ENCODE measurements at regions not wholly inside any gene's neighbourhood (a gene's known extent, or its start where the extent isn't known, plus 50 kb on each side); places are given as distances from the start of the nearest gene placed in this dataset.
"Not testable (repeated sequence)": the region's sequence is repeated elsewhere in the genome, so short reads cannot be mapped to it uniquely, and the experiment has no call there.

DNA sequence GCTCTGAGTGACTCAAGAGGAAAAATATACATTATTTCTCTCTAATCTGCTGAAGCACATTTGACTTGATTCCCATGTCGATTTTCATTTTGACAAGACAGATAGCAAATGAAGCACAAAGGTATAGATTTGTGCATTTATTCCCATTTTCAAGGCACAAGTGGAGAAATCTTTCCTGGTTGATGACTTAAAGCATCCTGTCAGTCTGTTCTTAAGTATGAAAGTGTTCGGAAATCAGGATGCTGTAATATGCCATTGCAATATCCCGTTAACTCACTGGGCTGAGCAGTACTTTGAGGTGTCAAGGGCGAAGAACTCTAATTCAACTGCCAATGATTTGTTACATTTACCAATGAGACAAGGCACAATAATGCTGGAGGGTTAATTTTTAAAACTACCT, 185.2 kb upstream of the LRP1B start:
- no peak for DNase-seq

DNA sequence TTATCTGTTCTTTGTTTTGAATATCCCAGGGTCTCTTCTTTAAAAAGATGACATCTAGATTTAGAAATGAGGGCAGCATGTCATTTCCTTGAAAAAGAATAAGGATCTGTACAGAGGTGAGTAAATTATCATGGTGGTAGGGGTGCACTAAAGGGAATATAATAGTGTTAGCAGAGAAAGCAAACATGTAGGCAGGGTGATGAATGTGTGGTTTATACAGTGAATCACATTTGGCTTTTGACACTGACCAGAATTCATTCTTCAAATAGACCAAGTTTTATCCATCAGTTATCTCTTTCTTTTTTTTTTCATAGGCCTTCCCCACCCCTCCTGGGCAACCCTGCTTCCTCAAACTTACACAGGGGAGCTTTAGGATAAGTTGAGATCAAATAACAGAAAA, 184.5 kb upstream of the LRP1B start:
- no peak for DNase-seq

DNA sequence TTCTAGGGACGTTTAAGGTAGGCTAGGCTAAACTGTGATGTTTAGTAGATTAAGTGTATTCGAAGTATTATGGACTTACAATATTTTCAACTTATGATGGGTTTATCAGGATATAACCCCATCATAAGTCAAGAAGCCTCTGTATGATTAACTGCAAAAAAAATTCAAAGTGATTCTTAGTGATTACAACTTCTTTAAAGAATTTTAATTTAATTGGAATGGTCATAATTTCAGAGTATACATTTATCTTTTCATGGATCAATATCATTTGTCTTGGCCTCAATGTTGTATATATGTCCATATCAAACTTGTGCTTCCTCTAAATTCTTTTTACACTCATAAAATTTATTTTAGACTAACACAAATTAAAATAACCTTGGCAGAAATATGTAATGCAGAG, 183.3 kb upstream of the LRP1B start:
- no peak for DNase-seq

DNA sequence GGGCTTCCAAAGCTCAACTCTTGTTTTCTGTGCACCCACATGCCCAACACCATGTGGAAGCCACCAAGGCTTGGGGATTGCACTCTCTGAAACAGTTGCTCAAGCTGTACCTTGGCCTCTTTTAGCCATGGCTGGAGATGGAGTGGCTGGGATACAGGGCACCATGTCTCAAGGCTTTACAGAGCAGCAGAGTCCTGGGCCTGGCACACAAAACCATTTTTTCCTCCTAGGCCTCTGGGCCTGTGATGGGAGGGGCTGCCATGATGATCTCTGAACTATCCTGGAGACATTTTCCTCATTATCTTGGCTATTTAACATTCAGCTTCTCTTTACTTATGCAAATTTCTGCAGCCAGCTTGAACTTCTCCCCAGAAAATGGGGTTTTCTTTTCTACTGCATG, 179.7 kb upstream of the LRP1B start:
- DNase-seq: no peak

DNA sequence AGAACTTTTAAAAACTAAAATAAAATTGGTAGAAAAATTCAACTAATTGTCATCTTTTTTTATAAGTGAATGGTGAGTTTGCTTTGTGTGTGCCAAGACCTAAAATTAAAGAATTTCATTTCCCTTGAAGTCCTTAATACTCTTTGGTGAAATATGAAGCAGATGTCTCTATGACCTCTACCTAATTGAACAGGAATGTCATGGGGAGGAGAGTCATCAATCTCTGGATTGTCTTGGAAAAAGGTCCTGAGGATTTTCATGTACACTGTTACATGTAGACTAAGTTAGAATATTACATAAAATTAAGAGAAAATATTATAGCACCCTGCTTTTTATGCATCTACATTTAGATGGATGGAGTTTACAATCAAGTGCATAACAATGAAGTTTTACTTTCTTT, 177.9 kb upstream of the LRP1B start:
- no peak for DNase-seq

DNA sequence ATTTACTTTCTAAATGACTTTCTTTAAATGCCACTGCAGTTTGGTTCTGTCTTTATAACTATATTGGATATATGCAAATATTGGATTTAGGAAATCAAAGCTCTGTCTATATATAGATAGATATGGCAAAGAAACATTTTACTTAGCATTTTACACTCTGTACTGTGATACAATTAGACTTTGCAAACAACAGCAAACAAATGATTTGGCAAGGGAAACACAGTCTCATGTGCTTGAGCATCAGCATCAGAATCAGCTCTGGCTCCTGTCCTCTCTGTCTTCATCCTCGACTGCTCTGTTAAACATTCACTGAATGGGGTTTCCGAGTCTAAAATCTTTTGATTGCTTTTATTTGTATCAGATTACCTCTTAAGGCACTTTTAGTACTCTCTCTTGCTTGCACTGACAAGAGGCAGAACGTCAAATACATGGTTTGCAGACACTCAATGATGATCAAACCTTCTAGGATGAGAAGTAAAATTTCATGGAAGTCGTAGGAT, 176.8 kb upstream of the LRP1B start:
- no peak for DNase-seq

DNA sequence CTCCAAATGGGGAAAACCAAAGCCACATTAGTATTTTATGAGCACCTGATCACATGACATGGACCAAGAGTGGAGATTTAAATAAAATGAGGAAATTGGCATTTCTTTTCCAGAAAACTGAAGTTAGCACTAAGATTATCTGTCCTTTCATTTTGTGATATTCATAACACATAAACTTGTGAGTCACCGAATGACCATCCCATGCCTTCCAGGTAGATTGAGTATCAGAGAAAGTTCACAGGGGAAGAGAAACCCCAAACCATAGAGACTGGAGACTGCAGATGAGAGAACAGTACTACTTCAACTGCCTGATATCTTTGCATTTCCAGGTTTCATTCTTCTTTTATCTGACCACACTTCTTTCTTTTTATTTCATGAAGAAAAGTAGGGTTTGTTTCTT, 176.3 kb upstream of the LRP1B start:
- no peak for DNase-seq

DNA sequence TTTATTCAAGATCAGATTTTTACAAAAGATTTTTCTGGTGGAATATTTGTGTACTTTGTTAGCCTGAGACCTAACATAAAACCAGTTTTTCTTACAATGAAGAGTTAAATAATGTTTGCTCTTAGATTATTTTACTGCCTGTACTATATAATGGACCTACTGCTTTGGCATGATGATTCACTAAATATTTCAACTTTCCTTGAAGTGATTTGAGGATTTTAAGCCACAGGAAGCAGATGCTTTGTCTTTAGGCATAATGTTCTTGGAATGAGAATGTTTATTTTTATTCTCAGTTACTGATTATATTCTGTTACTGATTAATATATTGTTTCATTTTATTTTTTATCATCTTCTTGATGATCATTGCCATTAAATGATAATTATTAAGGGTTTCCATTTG, 175.3 kb upstream of the LRP1B start:
- no peak for DNase-seq

DNA sequence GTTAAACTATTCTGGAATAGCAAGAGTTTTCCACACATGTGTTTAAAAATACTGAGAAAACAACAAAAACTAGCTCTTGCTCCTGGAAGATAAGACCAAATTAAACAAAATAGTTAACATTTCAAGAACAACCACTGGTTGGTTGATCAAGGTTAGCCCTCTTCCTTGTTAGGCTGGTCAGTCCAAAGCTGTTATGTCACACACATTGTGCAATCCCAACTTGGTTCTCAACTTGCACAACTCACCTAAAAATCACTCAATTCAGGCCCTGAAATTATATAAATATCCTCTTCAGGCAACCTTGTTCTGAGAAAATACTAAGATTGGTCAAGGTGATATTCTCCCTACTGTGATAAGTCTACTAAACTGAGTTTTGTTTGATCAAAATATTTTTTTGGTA, 169.7 kb upstream of the LRP1B start:
- DNase-seq: no peak

DNA sequence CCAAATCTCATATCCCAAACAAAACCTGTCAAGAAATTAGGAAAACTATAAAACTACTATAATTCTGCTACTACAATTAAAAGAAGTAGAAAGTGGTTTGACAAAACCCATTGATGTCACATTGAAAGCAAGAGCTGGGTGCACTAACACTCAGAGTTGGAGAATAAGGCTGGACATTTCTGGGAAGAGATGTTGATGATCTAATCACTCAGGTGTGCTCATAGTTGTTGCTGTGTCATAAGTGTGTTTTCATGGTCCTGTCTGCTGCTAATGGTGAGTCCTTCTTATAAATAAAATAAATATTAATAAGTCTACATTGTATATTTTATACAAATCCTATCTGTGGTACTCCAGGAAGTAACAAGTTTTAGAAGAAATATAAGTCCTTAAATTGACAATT, 168.2 kb upstream of the LRP1B start:
- no peak for DNase-seq

DNA sequence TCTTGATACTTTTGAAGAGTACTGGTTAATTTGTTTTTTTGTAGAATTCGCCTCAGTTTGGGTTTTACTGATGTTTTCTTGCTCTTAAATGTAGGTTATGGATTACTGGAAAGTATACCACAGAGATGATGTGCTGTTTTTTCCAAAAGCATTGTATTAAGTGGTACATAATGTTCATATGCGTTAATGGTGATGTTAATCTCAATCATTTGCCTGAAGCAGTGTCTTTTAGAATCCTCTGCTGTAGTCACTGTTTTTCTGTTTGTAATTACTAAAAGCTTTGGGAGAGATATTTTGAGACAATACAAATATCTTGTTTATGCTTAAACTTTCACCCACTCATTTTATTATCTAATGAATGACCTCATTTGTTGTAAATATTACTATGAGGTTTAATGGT, 163.4 kb upstream of the LRP1B start:
- DNase-seq: no peak

DNA sequence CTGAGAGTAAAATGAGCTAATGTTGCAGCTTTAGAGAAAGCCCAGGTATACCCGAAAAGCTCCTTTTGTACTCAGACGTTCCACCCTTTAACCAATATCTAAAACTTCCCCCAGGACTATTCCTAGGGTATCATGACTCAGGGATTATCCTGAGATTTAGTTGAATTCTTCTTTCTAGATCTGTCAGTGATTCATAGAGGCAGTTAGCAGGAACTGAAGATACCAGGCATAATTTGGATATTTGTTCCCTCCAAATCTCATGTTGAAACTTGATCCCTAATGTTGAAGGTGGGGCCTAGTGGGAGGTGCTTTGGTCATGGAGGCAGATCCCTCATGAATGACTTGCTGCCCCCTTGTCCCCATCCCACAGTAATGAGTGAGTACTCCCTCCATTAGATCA, 161.2 kb upstream of the LRP1B start:
- DNase-seq: no peak

DNA sequence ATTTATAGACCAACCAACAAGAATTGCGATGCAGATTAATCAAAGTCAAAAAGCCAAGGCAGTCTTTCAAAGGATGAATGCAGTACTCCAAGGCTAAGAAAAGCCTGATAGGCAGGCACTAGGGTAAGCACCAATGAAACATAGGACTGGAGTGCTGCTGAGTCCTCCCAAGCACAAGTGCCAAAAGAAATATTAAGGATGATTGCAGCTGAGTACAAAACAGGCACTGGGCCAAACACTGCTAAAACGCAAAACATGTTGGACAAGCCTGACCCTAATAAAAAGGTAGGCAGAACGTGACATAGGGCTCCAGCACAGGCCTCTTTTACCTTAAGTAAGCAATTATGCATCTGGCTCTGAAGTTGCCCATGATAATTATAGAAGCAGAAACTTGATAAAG, 160.1 kb upstream of the LRP1B start:
- DNase-seq: no peak

DNA sequence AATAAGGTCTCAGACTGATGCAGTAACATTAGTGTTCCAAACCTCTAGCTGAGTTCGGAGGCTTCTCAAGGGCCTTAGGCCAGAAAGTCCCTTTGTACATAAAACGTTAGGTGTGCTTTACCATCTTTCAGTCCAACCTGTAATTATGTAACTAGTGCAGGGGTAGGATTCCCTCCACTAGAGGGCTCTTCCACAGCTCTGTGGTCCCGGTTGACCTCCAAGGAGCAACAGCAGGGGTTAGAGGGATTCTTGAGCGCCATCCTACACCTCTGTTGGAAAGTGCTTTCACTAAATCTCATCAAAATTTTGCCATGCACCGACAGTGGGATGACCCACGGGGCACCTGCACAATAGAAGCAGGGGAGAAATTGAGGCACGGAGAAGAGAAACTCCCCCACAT, 155.8 kb upstream of the LRP1B start:
- DNase-seq: no peak

DNA sequence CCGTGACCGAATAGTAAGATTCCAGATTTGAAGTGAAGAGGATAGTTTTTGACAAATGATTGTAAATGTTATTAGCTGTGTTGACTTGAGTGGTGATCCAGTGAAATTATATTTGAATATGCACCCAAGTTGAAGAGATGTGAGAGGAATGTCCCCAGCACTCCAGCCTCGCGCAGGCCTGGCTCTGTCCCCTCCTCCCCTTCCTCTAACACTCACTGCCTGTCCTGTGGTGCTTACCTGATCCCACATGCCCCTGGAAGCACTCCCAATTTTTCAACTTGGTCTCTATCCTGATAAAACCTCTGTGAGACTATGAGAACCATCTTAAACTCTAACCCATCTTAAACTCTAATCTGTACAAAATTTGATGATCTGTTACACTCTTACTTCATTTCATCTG, 154.7 kb upstream of the LRP1B start:
- DNase-seq: no peak

DNA sequence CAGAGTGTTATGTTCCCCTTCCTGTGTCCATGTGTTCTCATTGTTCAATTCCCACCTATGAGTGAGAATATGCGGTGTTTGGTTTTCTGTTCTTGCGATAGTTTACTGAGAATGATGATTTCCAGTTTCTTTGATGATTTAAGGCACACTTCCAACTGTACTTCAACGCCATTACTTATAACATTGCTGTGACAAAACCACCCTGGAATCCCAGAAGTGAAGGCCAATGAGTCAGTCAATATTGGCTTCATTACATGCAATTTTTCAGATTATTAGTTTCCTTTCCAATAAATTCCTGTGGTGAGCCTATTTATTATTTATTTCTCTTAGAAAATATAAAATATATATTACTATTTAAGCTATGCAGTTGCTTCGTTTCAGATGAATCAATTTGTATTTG, 153.5 kb upstream of the LRP1B start:
- DNase-seq: not testable (repeated sequence)

DNA sequence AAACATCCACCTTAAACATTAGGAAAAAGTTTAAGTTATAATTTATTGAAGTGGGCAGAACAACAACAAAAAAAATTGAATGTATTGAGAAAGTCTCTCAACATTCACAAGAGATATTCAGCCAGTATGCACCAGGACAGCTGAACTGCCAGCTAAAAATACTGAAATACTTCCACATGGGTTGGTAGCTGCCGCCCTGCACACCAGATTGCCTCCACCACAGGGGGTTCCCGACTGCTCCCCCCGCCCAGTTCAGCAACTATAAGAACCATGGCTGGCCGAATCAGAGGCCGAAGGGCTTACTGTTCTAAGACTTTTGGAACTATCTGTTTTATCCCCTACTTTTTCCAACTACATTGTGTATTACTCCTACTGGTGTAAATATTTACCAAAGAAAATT, 150.0 kb upstream of the LRP1B start:
- no peak for DNase-seq

DNA sequence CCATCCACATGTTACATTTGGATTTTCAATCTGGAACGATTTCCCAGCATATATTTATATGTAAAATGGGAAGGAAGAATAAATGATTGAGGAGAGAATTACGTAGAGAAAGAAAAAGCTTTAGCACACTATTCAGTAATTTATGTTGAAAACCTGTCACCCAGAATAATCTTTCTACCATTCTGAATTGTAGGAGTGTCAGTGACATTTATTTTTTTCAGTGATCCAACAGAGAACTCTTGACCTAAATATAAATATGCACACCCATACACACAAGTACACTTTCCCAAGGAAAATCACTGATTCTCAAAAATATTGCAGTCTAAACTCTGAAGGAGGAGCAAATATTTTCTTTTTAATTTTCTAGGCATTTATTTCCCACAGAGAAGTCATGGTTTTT, 140.2 kb upstream of the LRP1B start:
- no peak for DNase-seq

DNA sequence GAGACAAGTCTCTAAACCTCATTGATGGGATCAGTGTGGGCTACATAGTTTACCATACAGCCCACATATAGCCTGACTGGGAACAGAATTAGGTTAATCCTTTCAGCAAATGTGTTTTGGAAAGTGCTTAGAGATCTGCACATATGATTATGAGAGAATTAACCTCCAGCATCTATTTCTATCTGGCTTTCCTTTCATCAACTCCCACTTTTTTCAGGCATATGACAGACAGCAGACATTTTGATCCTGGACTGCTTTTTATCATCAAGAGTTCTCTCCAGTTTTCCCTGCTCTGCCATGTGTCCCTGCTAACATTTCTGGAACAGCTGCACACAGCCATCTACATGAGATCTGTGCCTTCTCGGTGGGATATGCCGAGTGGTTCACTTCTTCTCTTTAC, 139.5 kb upstream of the LRP1B start:
- DNase-seq: no peak

DNA sequence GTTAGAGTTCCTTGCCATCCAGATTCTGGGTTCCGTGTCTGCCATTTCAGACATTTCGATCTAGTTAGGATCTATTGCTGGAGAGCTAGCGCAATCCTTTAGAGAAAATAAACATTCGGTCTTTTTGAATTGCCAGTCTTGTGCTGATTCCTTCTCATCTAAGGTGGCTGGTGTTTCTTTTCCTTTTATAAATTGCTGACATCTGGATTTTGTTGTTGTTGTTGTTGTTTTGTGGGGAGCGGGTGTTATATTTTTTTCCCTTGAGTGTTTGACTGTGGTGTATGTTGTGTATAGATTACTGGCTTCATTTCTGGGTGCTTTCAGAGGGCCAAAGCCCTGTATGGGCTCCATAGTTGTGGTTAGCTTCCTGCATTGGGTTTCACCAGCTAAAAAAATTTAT, 128.5 kb upstream of the LRP1B start:
- no peak for DNase-seq

DNA sequence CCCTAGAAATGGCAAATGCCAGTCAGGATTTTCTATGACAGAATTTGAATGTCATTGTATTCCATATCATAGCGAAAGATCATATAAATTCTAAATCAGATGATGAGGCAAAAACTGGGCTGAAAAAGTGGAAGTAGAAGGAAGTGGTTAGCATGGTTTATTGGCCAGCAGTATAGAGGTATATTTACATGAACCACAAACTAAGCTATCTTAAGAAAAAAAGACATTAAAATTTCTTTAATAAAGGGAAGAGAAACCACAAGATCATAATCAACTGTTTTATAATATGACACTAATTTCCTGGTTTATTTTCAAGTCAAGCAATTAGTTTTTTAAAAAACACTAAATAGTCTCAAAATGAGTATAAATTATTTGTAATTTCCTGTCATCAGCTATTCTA, 123.2 kb upstream of the LRP1B start:
- DNase-seq: no peak

DNA sequence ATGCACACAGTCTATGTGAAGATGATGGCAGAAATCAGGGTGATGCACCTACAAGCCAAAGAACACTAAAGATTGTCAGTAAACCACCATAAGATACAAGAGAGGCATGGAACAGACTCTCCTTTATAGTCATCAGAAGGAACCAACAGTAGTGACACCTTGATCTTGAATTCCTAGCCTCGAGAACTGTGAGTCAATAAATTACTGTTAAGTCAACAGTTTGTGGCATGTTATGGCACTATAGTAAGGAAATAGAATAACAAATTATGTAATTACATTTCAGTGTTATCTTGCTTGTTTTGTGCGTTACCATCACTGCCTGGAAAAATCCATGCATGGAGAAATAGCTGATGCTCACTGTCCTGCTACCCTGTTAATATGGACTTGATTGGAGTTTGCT, 110.2 kb upstream of the LRP1B start:
- DNase-seq: no peak

DNA sequence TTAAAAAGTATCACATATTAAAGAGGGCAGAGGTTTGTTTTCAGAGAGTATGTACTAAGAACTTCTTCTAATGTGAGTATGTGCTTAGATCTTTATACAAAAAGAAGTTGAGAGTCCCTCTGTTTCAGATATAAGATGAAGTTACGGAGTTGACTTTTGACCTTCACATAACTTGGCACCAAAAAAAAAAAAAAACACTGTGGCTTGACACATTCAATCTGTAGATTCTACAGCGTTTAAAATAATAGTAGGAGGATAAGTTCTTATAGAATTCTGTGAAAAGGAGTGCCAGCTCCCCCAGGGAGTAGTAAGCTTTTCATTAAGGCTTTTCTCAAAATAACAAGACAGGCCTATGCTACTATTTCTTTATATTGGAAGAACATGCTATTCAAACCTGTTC, 105.4 kb upstream of the LRP1B start:
- no peak for DNase-seq

DNA sequence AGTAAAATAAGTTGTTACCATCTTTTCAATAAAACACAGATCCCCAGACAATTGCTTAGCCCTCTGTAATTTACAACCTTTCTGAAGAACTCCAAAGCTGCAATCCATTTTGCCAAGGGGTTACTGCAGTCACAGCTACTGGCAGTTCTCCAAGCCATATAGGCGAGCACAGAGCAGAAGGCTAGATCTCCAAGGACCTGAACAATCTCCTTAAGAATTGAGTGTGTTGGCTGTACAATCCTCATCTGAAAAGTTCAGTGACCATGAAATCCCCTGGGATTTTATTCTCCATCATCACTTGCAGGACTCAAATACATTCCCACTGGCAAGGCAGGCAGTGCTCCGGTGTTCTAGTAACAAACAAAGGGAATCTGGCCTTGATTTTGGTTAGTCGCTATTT, 103.9 kb upstream of the LRP1B start:
- no peak for DNase-seq

DNA sequence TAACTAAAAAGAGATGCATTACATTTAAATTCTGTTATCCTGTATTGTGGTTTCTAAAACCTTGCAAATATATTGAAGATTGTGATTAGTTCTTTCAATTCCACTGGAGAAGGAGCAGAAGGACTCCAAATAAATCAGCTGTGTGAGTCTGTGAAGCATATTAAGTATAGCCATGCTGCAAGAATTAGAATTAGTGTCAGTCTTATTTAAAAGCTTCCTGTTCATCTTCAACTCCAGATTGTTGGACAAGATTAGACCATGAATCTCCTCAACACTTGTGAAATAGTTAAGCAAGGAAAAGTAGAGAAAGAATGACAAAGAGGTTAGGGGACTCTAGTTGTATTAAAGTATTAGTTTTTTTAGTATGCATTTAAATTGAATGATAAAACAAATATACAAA, 92.5 kb upstream of the LRP1B start:
- no peak for DNase-seq

DNA sequence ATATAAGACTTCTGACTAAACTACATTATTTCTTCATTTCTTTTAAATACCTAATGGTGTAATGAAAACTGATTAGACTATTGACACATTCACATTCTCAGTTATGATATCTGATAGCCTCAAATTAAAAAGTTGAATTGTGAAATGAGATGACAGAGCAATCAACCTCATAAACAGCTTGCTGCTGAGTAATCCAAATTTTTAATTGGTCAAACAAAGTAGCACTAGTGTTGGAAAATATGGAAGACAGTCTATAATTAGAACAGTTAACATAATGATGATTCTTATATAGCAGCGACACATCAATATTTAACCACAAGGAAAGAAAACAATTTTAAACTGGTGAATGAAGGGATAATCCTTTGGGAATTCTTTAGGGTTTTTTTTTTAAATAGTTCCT, 91.9 kb upstream of the LRP1B start:
- DNase-seq: no peak
